ENCODE measurements at regions not wholly inside any gene's neighbourhood (a gene's known extent, or its start where the extent isn't known, plus 50 kb on each side); places are given as distances from the start of the nearest gene placed in this dataset.

DNA sequence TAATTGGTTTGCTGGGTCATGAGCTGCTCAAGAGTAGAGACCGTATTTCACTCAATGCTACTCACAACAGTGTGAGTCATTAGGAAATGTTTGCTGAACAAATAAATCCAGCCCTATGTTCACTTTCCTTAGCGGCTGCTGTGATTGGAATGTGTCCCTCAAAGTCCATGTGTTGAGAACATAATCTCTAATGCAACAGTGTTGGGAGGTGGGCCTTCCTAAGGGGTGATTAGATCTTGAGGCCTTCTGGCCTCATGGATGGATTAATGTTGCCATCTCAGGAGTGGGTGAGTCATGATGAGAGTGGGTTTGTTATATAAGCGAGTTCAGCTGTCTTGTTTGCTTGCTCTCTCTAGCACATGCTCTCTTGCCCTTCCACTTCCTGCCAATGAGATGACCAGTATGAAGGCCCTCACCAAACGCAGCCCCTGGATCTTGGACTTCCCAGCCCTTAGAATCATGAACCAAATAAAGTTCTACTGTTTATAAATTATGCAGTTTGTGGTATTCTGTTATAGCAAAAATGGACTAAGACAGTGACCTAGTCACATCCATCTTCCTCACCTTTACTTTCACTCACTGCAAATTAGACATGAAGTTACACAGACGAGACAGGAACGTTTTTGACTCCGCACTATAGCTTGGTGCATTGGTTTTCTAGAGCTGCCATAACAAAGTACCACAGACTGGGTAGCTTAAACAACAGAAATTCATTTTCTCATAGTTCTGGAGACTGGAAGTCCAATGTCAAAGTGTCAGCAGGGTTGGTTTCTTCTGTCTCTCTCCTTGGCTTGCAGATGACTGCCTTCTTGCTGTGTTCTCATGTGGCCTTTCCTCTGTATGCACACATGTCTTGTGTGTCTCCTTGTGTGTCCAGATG lies 50.9 kb upstream of the FAM169A start:
- Histone ChIP-seq H3K4me3 (ENCODE audit: low read depth, low read length) (no peak overlapping the region), H3K4me1 (ENCODE audit: control insufficient read depth, insufficient read depth, low read length) (no peaks in the 10 kb centered on the region), H3K9ac (ENCODE audit: low read depth, low read length) (no peak overlapping the region), H3K27ac (ENCODE audit: low read depth, low read length) (no peak overlapping the region), H3K36me3 (ENCODE audit: control insufficient read depth, insufficient read depth, low read length) (no peaks in the 10 kb centered on the region), H3K9me3 (ENCODE audit: control insufficient read depth, insufficient read depth, low read length) (no peaks in the 10 kb centered on the region), H3K27me3 (ENCODE audit: control insufficient read depth, insufficient read depth, low read length) (no peaks in the 10 kb centered on the region)

Measured in HUES48 (cell line).